Motor neuron (in vitro differentiated cells): ENCODE measurements at regions not wholly inside any gene's neighbourhood (a gene's known extent, or its start where the extent isn't known, plus 50 kb on each side); places are given as distances from the start of the nearest gene placed in this dataset.

Experiments
- ATAC-seq, 8 experiments: fragments of 200-7000 bp; cut with Tn5 transposase; replicated peaks in 6 of 8; 2 replicates each; pipeline ENCODE4 v1.8.0; 2021; ENCODE audit warnings: mild to moderate bottlenecking in 8 of 8, moderate library complexity in 8 of 8
- H3K27ac ChIP-seq, 2 donors: fragments of 250-450 bp; sonication (Bioruptor Pico); 2 replicates each; pipeline ENCODE4 v1.9.0; 2021; ENCODE audit warnings: antibody characterized with exemption in 2 of 2, mild to moderate bottlenecking in 2 of 2, moderate library complexity in 1 of 2
- H3K4me1 ChIP-seq, 2 donors: fragments of 250-450 bp; sonication (Bioruptor Pico); replicated peaks in 1 of 2; 2 replicates each; pipeline ENCODE4 v1.6.1; 2021; ENCODE audit warnings: antibody characterized with exemption in 2 of 2, mild to moderate bottlenecking in 2 of 2, moderate library complexity in 1 of 2
- H3K4me3 ChIP-seq, 5 donors: fragments of 250-450 bp; sonication (Bioruptor Pico); 2 replicates each; pipeline ENCODE4 v1.9.0; 2021; ENCODE audit warnings: antibody characterized with exemption in 5 of 5, mild to moderate bottlenecking in 5 of 5, moderate library complexity in 4 of 5
- WGBS, 10 experiments: fragments of 450-650 bp; shearing (Covaris generic); methylation state at CpG; one replicate each; pipeline ENCODE4 v1.0.0; 2022; 5-methylcytosine and 5-hydroxymethylcytosine counted together
- in situ Hi-C, 9 experiments: fragments of 400-800 bp; cut with MboI; loops; one replicate each; pipeline ENCODE4 v1.15.0; 2021; ENCODE audit warnings: low sequenced_read_pairs in 9 of 9, low pct_unique_long_range_greater_than_20kb in 2 of 9; ENCODE audit not compliant: unreplicated experiment in 9 of 9

- peaks cover 27 to 36% of the 10 kb centered on the region in 2 donors for H3K4me1 ChIP-seq
- in situ Hi-C loops, result no loop called here
- WGBS, 10 experiments, result 50 to 100% (median 83%) methylated on average over 1 of the region's 1 CpG; no CpG with 5 or more reads in 3 of the 10 experiments
- H3K27ac ChIP-seq, result no peak overlapping the region
- no peak overlapping the region for H3K4me3 ChIP-seq
- ATAC-seq, result no peak
These were observed 956.5 kb downstream of the TFAP2A start for GRCh38 chr6:9458424-9458823.

- no peak overlapping the region for H3K4me3 ChIP-seq
- peak overlapping the region; percentile 51 to 71 for H3K27ac ChIP-seq
- peak in 5 of 8 experiments; percentile 88 to 92 (median 90) for ATAC-seq
- 6 to 59% (median 40%) methylated on average over 2 to 5 of the region's 7 CpGs; no CpG with 5 or more reads in 2 of the 10 experiments for WGBS, 10 experiments
- in situ Hi-C loops, result no loop called here
- H3K4me1 ChIP-seq, result peaks cover 30 to 36% of the 10 kb centered on the region in 2 donors
These were observed 958.8 kb downstream of the TFAP2A start for GRCh38 chr6:9455864-9456658.

GRCh38 chr6:9439621-9440330, 975.1 kb downstream of the TFAP2A start:
- in situ Hi-C loops, result no loop called here
- H3K4me1 ChIP-seq, result no peaks in the 10 kb centered on the region
- H3K4me3 ChIP-seq, result no peak overlapping the region
- no peak overlapping the region for H3K27ac ChIP-seq
- WGBS, 10 experiments, result 17 to 100% (median 83%) methylated on average over 1 of the region's 1 CpG; no CpG with 5 or more reads in 1 of the 10 experiments
- peak in 2 of 8 experiments; percentile 89 to 98 for ATAC-seq

GRCh38 chr6:9437836-9438235, 977.0 kb downstream of the TFAP2A start:
- in situ Hi-C loops, result no loop called here
- ATAC-seq, result no peak

GRCh38 chr6:9435281-9435680, 979.6 kb downstream of the TFAP2A start:
- WGBS, 10 experiments, result 13 to 100% (median 63%) methylated on average over 1 to 4 of the region's 4 CpGs; no CpG with 5 or more reads in 1 of the 10 experiments
- in situ Hi-C loops, result no loop called here
- no peak overlapping the region for H3K4me3 ChIP-seq
- no peaks in the 10 kb centered on the region for H3K4me1 ChIP-seq
- no peak for ATAC-seq
- H3K27ac ChIP-seq, result no peak overlapping the region

More at GRCh38 chr6:9437836-9438235, 977.0 kb downstream of the TFAP2A start:
- Histone ChIP-seq H3K4me1 (no peaks in the 10 kb centered on the region), H3K27ac (no peak overlapping the region), H3K4me3 (no peak overlapping the region)
- 44 to 100% (median 93%) methylated on average over 1 to 3 of the region's 3 CpGs for WGBS, 10 experiments

- Histone ChIP-seq H3K4me3 (no peak overlapping the region), H3K4me1 (no peaks in the 10 kb centered on the region), H3K27ac (no peak overlapping the region)
- WGBS, 10 experiments, result 73 to 100% (median 100%) methylated on average over 1 to 4 of the region's 4 CpGs
- in situ Hi-C loops, result no loop called here
- no peak for ATAC-seq
These were observed 982.9 kb downstream of the TFAP2A start for GRCh38 chr6:9431945-9432344.

- Histone ChIP-seq H3K4me1 (peaks cover 0 to 10% of the 10 kb centered on the region in 2 donors), H3K4me3 (no peak overlapping the region), H3K27ac (no peak overlapping the region)
- in situ Hi-C loops, result no loop called here
- 20 to 86% (median 54%) methylated on average over 1 to 2 of the region's 2 CpGs; no CpG with 5 or more reads in 2 of the 10 experiments for WGBS, 10 experiments
- no peak for ATAC-seq
These were observed 986.3 kb downstream of the TFAP2A start for GRCh38 chr6:9428421-9429172.

- Histone ChIP-seq H3K4me3 (no peak overlapping the region), H3K27ac (no peak overlapping the region), H3K4me1 (peaks cover 0 to 10% of the 10 kb centered on the region in 2 donors)
- ATAC-seq, result no peak
- 81 to 100% (median 95%) methylated on average over 1 to 2 of the region's 2 CpGs for WGBS, 10 experiments
- in situ Hi-C loops, result loop anchor here in 1 of 9 experiments (25.0 kb wide), 1 partner anchor 435 kb away; no protein-coding TSS in a partner anchor
These were observed 986.8 kb upstream of the SLC35B3 start for GRCh38 chr6:9422138-9422537.

GRCh38 chr6:9420316-9421015, 985.1 kb upstream of the SLC35B3 start:
- 18 to 93% (median 73%) methylated on average over 2 to 6 of the region's 6 CpGs for WGBS, 10 experiments
- in situ Hi-C loops, result loop anchor here in 1 of 9 experiments (25.0 kb wide), 1 partner anchor 433 kb away; no protein-coding TSS in a partner anchor
- no peak for ATAC-seq
- peaks cover 0 to 2% of the 10 kb centered on the region in 2 donors for H3K4me1 ChIP-seq
- no peak overlapping the region for H3K27ac ChIP-seq
- H3K4me3 ChIP-seq, result no peak overlapping the region

GRCh38 chr6:9417400-9417799, 982.1 kb upstream of the SLC35B3 start:
- Histone ChIP-seq H3K27ac (no peak overlapping the region), H3K4me1 (no peaks in the 10 kb centered on the region), H3K4me3 (no peak overlapping the region)
- WGBS, 10 experiments, result 17 to 94% (median 63%) methylated on average over 1 to 2 of the region's 2 CpGs; no CpG with 5 or more reads in 3 of the 10 experiments
- in situ Hi-C loops, result loop anchor here in 1 of 9 experiments (25.0 kb wide), 1 partner anchor 430 kb away; no protein-coding TSS in a partner anchor
- no peak for ATAC-seq

- Histone ChIP-seq H3K4me3 (no peak overlapping the region), H3K4me1 (peaks cover 5 to 7% of the 10 kb centered on the region in 2 donors), H3K27ac (no peak overlapping the region)
- in situ Hi-C loops, result loop anchor here in 1 of 9 experiments (25.0 kb wide), 1 partner anchor 426 kb away; no protein-coding TSS in a partner anchor
- WGBS, 10 experiments, result 12 to 55% (median 44%) methylated on average over 2 to 5 of the region's 5 CpGs; no CpG with 5 or more reads in 1 of the 10 experiments
- ATAC-seq, result peak in 3 of 8 experiments; percentile 18 to 68 (median 37)
These were observed 977.7 kb upstream of the SLC35B3 start for GRCh38 chr6:9412951-9413559.

GRCh38 chr6:9409126-9409525, 973.8 kb upstream of the SLC35B3 start:
- Histone ChIP-seq H3K27ac (no peak overlapping the region), H3K4me1 (peaks cover 12 to 21% of the 10 kb centered on the region in 2 donors), H3K4me3 (no peak overlapping the region)
- in situ Hi-C loops, result loop anchor here in 1 of 9 experiments (25.0 kb wide), 1 partner anchor 422 kb away; no protein-coding TSS in a partner anchor
- ATAC-seq, result no peak
- WGBS, 10 experiments, result 54 to 100% (median 80%) methylated on average over 1 to 2 of the region's 2 CpGs; no CpG with 5 or more reads in 2 of the 10 experiments
